Breast epithelium (tissue), 3 donors: ENCODE measurements at regions not wholly inside any gene's neighbourhood (a gene's known extent, or its start where the extent isn't known, plus 50 kb on each side); places are given as distances from the start of the nearest gene placed in this dataset.

Experiments used
- POLR2AphosphoS5 ChIP-seq, 3 donors: sonication (generic); formaldehyde crosslinking; IDR thresholded peaks; one replicate each; pipeline ENCODE4 v1.6.1; 2017; ENCODE audit warnings: antibody characterized with exemption in 3 of 3
- TF ChIP-seq, protein P1 (sequence below), 3 donors: fragments of 450-650 bp; IDR thresholded peaks; one replicate each; pipeline ENCODE4 v1.5.1; 2016 to 2017; ENCODE audit warnings: antibody characterized with exemption in 3 of 3, mild to moderate bottlenecking in 3 of 3, moderate library complexity in 3 of 3

- no peak for TF ChIP-seq POLR2AphosphoS5 (IDR thresholded peaks at IDR 0.05)
- TF ChIP-seq, protein P1, sequence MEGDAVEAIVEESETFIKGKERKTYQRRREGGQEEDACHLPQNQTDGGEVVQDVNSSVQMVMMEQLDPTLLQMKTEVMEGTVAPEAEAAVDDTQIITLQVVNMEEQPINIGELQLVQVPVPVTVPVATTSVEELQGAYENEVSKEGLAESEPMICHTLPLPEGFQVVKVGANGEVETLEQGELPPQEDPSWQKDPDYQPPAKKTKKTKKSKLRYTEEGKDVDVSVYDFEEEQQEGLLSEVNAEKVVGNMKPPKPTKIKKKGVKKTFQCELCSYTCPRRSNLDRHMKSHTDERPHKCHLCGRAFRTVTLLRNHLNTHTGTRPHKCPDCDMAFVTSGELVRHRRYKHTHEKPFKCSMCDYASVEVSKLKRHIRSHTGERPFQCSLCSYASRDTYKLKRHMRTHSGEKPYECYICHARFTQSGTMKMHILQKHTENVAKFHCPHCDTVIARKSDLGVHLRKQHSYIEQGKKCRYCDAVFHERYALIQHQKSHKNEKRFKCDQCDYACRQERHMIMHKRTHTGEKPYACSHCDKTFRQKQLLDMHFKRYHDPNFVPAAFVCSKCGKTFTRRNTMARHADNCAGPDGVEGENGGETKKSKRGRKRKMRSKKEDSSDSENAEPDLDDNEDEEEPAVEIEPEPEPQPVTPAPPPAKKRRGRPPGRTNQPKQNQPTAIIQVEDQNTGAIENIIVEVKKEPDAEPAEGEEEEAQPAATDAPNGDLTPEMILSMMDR (IDR thresholded peaks at IDR 0.05): no peak
Measured at GRCh38 chr13:53137779-53138178, 109.2 kb downstream of the OLFM4 start.
